HepG2 (cell line): ENCODE measurements at regions not wholly inside any gene's neighbourhood (a gene's known extent, or its start where the extent isn't known, plus 50 kb on each side); places are given as distances from the start of the nearest gene placed in this dataset.

Experiments
- CAMTA2 ChIP-seq: sonication (generic); formaldehyde crosslinking; IDR thresholded peaks from 2 replicates; pipeline ENCODE4 v1.4.0; 2020; ENCODE audit warnings: mild to moderate bottlenecking, missing genetic modification reagents, borderline replicate concordance
- CTCF ChIP-seq: sonication (generic); formaldehyde crosslinking; IDR thresholded peaks from 2 replicates; pipeline ENCODE4 v1.5.0; 2020; ENCODE audit warnings: mild to moderate bottlenecking, missing genetic modification reagents, moderate library complexity
- DMAP1 ChIP-seq: IDR thresholded peaks from 2 replicates; pipeline ENCODE4 v1.6.1; 2016
- E2F2 ChIP-seq: sonication (generic); formaldehyde crosslinking; IDR thresholded peaks from 2 replicates; pipeline ENCODE4 v1.4.0; 2020; ENCODE audit warnings: missing genetic modification reagents, borderline replicate concordance
- HOXD1 ChIP-seq: sonication (generic); formaldehyde crosslinking; IDR thresholded peaks from 2 replicates; pipeline ENCODE4 v1.5.0; 2020; ENCODE audit warnings: missing genetic modification reagents
- KDM2A ChIP-seq: sonication (generic); formaldehyde crosslinking; IDR thresholded peaks from 2 replicates; pipeline ENCODE4 v1.4.0; 2020; ENCODE audit warnings: low read depth, missing genetic modification reagents, borderline replicate concordance
- MYC ChIP-seq: sonication (generic); formaldehyde crosslinking; IDR thresholded peaks from 2 replicates; pipeline ENCODE4 v1.9.0; 2021; ENCODE audit warnings: missing genetic modification reagents, borderline replicate concordance
- PBX3 ChIP-seq: sonication (generic); formaldehyde crosslinking; IDR thresholded peaks from 2 replicates; pipeline ENCODE4 v1.8.1; 2023; ENCODE audit warnings: missing genetic modification reagents, inconsistent platforms, borderline replicate concordance
- RBFOX2 ChIP-seq: fragments of 200-400 bp; formaldehyde crosslinking; IDR thresholded peaks from 2 replicates; pipeline ENCODE4 v1.6.1; 2017; ENCODE audit warnings: low read depth, mild to moderate bottlenecking, low read length
- SAP130 ChIP-seq: IDR thresholded peaks from 2 replicates; pipeline ENCODE4 v1.6.1; 2016; ENCODE audit warnings: low read depth
- THAP11 ChIP-seq: IDR thresholded peaks from 2 replicates; pipeline ENCODE4 v1.6.1; 2016; ENCODE audit warnings: missing biosample characterization, missing genetic modification reagents
- TRAFD1 ChIP-seq: sonication (generic); formaldehyde crosslinking; IDR thresholded peaks from 2 replicates; pipeline ENCODE4 v1.5.1; 2020; ENCODE audit warnings: missing genetic modification reagents, mild to moderate bottlenecking, borderline replicate concordance
- TRIM24 ChIP-seq: sonication (generic); formaldehyde crosslinking; IDR thresholded peaks from 2 replicates; pipeline ENCODE4 v1.8.0; 2022; ENCODE audit warnings: mild to moderate bottlenecking, missing genetic modification reagents
- YEATS2 ChIP-seq: sonication (generic); formaldehyde crosslinking; IDR thresholded peaks from 2 replicates; pipeline ENCODE4 v1.4.0; 2020; ENCODE audit warnings: missing genetic modification reagents, borderline replicate concordance
- ZFP36 ChIP-seq: fragments of 150-350 bp; IDR thresholded peaks from 2 replicates; pipeline ENCODE4 v1.6.1; 2018; ENCODE audit warnings: borderline replicate concordance, low read length, low read depth; ENCODE audit not compliant: partially characterized antibody
- ZFP82 ChIP-seq: sonication (generic); formaldehyde crosslinking; IDR thresholded peaks from 2 replicates; pipeline ENCODE4 v1.5.1; 2020; ENCODE audit warnings: mild to moderate bottlenecking, missing genetic modification reagents, borderline replicate concordance
- ZNF24 ChIP-seq: fragments of 450-650 bp; IDR thresholded peaks from 2 replicates; pipeline ENCODE4 v1.6.1; 2017; ENCODE audit warnings: antibody characterized with exemption, mild to moderate bottlenecking
- ZNF501 ChIP-seq: sonication (generic); formaldehyde crosslinking; IDR thresholded peaks from 2 replicates; pipeline ENCODE4 v1.5.1; 2020; ENCODE audit warnings: mild to moderate bottlenecking, moderate library complexity, missing genetic modification reagents
- ZNF597 ChIP-seq: sonication (generic); formaldehyde crosslinking; IDR thresholded peaks from 2 replicates; pipeline ENCODE4 v1.5.0; 2020; ENCODE audit warnings: missing genetic modification reagents
- ZNF614 ChIP-seq: IDR thresholded peaks from 2 replicates; pipeline ENCODE4 v1.6.1; 2018; ENCODE audit warnings: missing biosample characterization, missing genetic modification reagents, inconsistent platforms, borderline replicate concordance
- ZNF891 ChIP-seq: sonication (generic); formaldehyde crosslinking; IDR thresholded peaks from 2 replicates; pipeline ENCODE4 v1.5.0; 2020; ENCODE audit warnings: mild to moderate bottlenecking, missing genetic modification reagents
- ZSCAN30 ChIP-seq: sonication (generic); formaldehyde crosslinking; IDR thresholded peaks from 2 replicates; pipeline ENCODE4 v1.5.0; 2020; ENCODE audit warnings: mild to moderate bottlenecking, missing genetic modification reagents
- ZSCAN31 ChIP-seq: sonication (generic); formaldehyde crosslinking; IDR thresholded peaks from 2 replicates; pipeline ENCODE4 v1.5.0; 2020; ENCODE audit warnings: low read depth, mild to moderate bottlenecking, missing genetic modification reagents

- TF ChIP-seq ZNF614, result no peak
- TF ChIP-seq ZFP36, result no peak
- TF ChIP-seq ZNF891 (CRISPR knock-in tag), result 0 out of 2 replicates have a peak, but pooled peaks have one; percentile 40
- no peak for TF ChIP-seq RBFOX2
- TF ChIP-seq E2F2 (CRISPR knock-in tag), result no peak
- no peak for TF ChIP-seq ZNF597 (CRISPR knock-in tag)
- no peak for TF ChIP-seq TRIM24 (CRISPR knock-in tag)
- no peak for TF ChIP-seq ZFP82 (CRISPR knock-in tag)
- peak; percentile 46; the same call in 1 of the 2 replicates for TF ChIP-seq THAP11
- no peak for TF ChIP-seq CAMTA2 (CRISPR knock-in tag)
- TF ChIP-seq ZSCAN31, result no peak
- TF ChIP-seq YEATS2 (CRISPR knock-in tag), result peak; percentile 31; the same call in 1 of the 2 replicates
- peak; percentile 53; the same call in 1 of the 2 replicates for TF ChIP-seq KDM2A (CRISPR knock-in tag)
- TF ChIP-seq MYC, result peak; percentile 55; the same call in 1 of the 2 replicates
- TF ChIP-seq ZNF24, result 0 out of 2 replicates have a peak, but pooled peaks have one; percentile 21
- TF ChIP-seq TRAFD1 (CRISPR knock-in tag), result no peak
- TF ChIP-seq DMAP1 (CRISPR knock-in tag), result 0 out of 2 replicates have a peak, but pooled peaks have one; percentile 16
- TF ChIP-seq ZSCAN30, result no peak
- TF ChIP-seq PBX3, result no peak
- no peak for TF ChIP-seq HOXD1 (CRISPR knock-in tag)
- peak; percentile 94 for TF ChIP-seq CTCF
- peak; percentile 45; the same call in 1 of the 2 replicates for TF ChIP-seq ZNF501 (CRISPR knock-in tag)
- peak; percentile 39; the same call in 1 of the 2 replicates for TF ChIP-seq SAP130
Measured at GRCh38 chr15:62782071-62782841, 260.3 kb upstream of the TPM1 start (continued).
